Calu3 (cell line): ENCODE measurements at regions not wholly inside any gene's neighbourhood (a gene's known extent, or its start where the extent isn't known, plus 50 kb on each side); places are given as distances from the start of the nearest gene placed in this dataset.

ENCODE experiments used
- BruUV-seq: library from RNA; stranded (reverse); fragments of 400-500 nt; replicated peaks from 2 replicates; lab custom pipeline; 2021; lab: Mats Ljungman, UMichigan
- CTCF ChIA-PET: fragments of 300-600 bp; sonication (Branson Sonifier 250); formaldehyde crosslinking; loops from one replicate; lab custom pipeline; 2022; ENCODE audit warnings: antibody characterized with exemption; lab: Charles Lee
- DNase-seq: peaks from one replicate; pipeline ENCODE4 v3.0.0; 2022
- H3K27ac Mint-ChIP-seq: one replicate; pipeline ENCODE4 v1.8.0; 2022; ENCODE audit warnings: mixed read lengths; ENCODE audit not compliant: unreplicated experiment
- H3K27me3 Mint-ChIP-seq: one replicate; pipeline ENCODE4 v1.8.0; 2022; ENCODE audit warnings: mixed read lengths; ENCODE audit not compliant: unreplicated experiment
- H3K36me3 Mint-ChIP-seq: one replicate; pipeline ENCODE4 v1.8.0; 2022; ENCODE audit warnings: mild to moderate bottlenecking, moderate library complexity, mixed read lengths; ENCODE audit not compliant: insufficient read depth, unreplicated experiment
- H3K4me1 Mint-ChIP-seq: one replicate; pipeline ENCODE4 v1.8.0; 2022; ENCODE audit warnings: mild to moderate bottlenecking, low read depth, mixed read lengths; ENCODE audit not compliant: unreplicated experiment
- H3K4me3 Mint-ChIP-seq: one replicate; pipeline ENCODE4 v1.8.0; 2022; ENCODE audit warnings: mild to moderate bottlenecking, low read depth, moderate library complexity, mixed read lengths; ENCODE audit not compliant: unreplicated experiment
- H3K9me3 Mint-ChIP-seq: one replicate; pipeline ENCODE4 v1.8.0; 2022; ENCODE audit warnings: low read depth, mixed read lengths; ENCODE audit not compliant: unreplicated experiment
- CTCF ChIP-seq: fragments of 200-600 bp; IDR thresholded peaks from one replicate; pipeline ENCODE4 v1.8.0; 2022; ENCODE audit warnings: antibody characterized with exemption; ENCODE audit not compliant: unreplicated experiment
- intact Hi-C: fragments of 100-400 bp; cut with micrococcal nuclease; formaldehyde crosslinking; loops from one replicate; pipeline ENCODE4 v1.10.0; 2022; ENCODE audit not compliant: unreplicated experiment

- CTCF ChIA-PET: no interaction called here
- H3K4me3 Mint-ChIP-seq: no peak overlapping the region
- no peak for DNase-seq
- intact Hi-C loops: no loop called here
- H3K36me3 Mint-ChIP-seq: no peaks in the 10 kb centered on the region
- no peak overlapping the region for H3K27ac Mint-ChIP-seq
- no peaks in the 10 kb centered on the region for H3K9me3 Mint-ChIP-seq
- no TSS peak for BruUV-seq
- peaks cover 71% of the 10 kb centered on the region for H3K27me3 Mint-ChIP-seq
- H3K4me1 Mint-ChIP-seq: no peaks in the 10 kb centered on the region
- no peak for TF ChIP-seq CTCF
Measured at GRCh38 chr10:6877722-6878392, 297.8 kb upstream of the PRKCQ start.

GRCh38 chr10:6877336-6877721 is 297.3 kb upstream of the PRKCQ start:
- intact Hi-C loops: no loop called here
- H3K4me3 Mint-ChIP-seq: no peak overlapping the region
- peaks cover 71% of the 10 kb centered on the region for H3K27me3 Mint-ChIP-seq
- H3K27ac Mint-ChIP-seq: no peak overlapping the region
- CTCF ChIA-PET: no interaction called here
- no TSS peak for BruUV-seq
- DNase-seq: no peak
- H3K9me3 Mint-ChIP-seq: no peaks in the 10 kb centered on the region
- H3K36me3 Mint-ChIP-seq: no peaks in the 10 kb centered on the region
- no peak for TF ChIP-seq CTCF
- no peaks in the 10 kb centered on the region for H3K4me1 Mint-ChIP-seq

GRCh38 chr10:6875269-6875865 is 295.3 kb upstream of the PRKCQ start:
- no peak for TF ChIP-seq CTCF
- peaks cover 62% of the 10 kb centered on the region for H3K27me3 Mint-ChIP-seq
- no peak for DNase-seq
- H3K36me3 Mint-ChIP-seq: no peaks in the 10 kb centered on the region
- no peak overlapping the region for H3K4me3 Mint-ChIP-seq
- H3K9me3 Mint-ChIP-seq: no peaks in the 10 kb centered on the region
- CTCF ChIA-PET: no interaction called here
- intact Hi-C loops: no loop called here
- no peaks in the 10 kb centered on the region for H3K4me1 Mint-ChIP-seq
- H3K27ac Mint-ChIP-seq: no peak overlapping the region
- no TSS peak for BruUV-seq

- H3K9me3 Mint-ChIP-seq: no peaks in the 10 kb centered on the region
- CTCF ChIA-PET: no interaction called here
- no peak for DNase-seq
- H3K4me1 Mint-ChIP-seq: no peaks in the 10 kb centered on the region
- H3K4me3 Mint-ChIP-seq: no peak overlapping the region
- TF ChIP-seq CTCF: no peak
- no peaks in the 10 kb centered on the region for H3K36me3 Mint-ChIP-seq
- no TSS peak for BruUV-seq
- intact Hi-C loops: no loop called here
- peaks cover 22% of the 10 kb centered on the region for H3K27me3 Mint-ChIP-seq
- H3K27ac Mint-ChIP-seq: no peak overlapping the region
Measured at GRCh38 chr10:6871128-6871527, 291.1 kb upstream of the PRKCQ start.
